GM04503 (cell line): ENCODE measurements at regions not wholly inside any gene's neighbourhood (a gene's known extent, or its start where the extent isn't known, plus 50 kb on each side); places are given as distances from the start of the nearest gene placed in this dataset.
A peak's percentile ranks its signal among the peaks of the same experiment; 100 is the strongest.
"Not testable (repeated sequence)": the region's sequence is repeated elsewhere in the genome, so short reads cannot be mapped to it uniquely, and the experiment has no call there.

ENCODE experiments used
- DNase-seq: peaks from one replicate; pipeline ENCODE4 v3.0.0-alpha.2; 2012; ENCODE audit warnings: low read depth

- no peak for DNase-seq
Measured at GRCh38 chr5:155620821-155621410, 607.4 kb downstream of the KIF4B start.

GRCh38 chr5:155624597-155625241, 611.2 kb downstream of the KIF4B start:
- DNase-seq = no peak

GRCh38 chr5:155625315-155625714, 611.8 kb downstream of the KIF4B start:
- DNase-seq = no peak

GRCh38 chr5:155625897-155626543, 612.5 kb downstream of the KIF4B start:
- no peak for DNase-seq

GRCh38 chr5:155626592-155626991, 613.0 kb downstream of the KIF4B start:
- no peak for DNase-seq

- DNase-seq = no peak
Measured at GRCh38 chr5:155628346-155628745, 614.8 kb downstream of the KIF4B start.

- no peak for DNase-seq
Measured at GRCh38 chr5:155629597-155629996, 616.0 kb downstream of the KIF4B start.

GRCh38 chr5:155631116-155631515, 617.6 kb downstream of the KIF4B start:
- DNase-seq = peak; percentile 3

- no peak for DNase-seq
Measured at GRCh38 chr5:155633338-155633957, 619.9 kb downstream of the KIF4B start.

GRCh38 chr5:155649666-155650065, 636.1 kb downstream of the KIF4B start:
- no peak for DNase-seq

- DNase-seq = no peak
Measured at GRCh38 chr5:155655569-155655968, 642.0 kb downstream of the KIF4B start.

GRCh38 chr5:155661859-155662258, 648.3 kb downstream of the KIF4B start:
- DNase-seq = no peak

GRCh38 chr5:155665361-155665760, 651.8 kb downstream of the KIF4B start:
- DNase-seq = no peak

- DNase-seq = not testable (repeated sequence)
Measured at GRCh38 chr5:155672001-155672400, 655.0 kb upstream of the SGCD start.

- DNase-seq = no peak
Measured at GRCh38 chr5:155676967-155677366, 650.0 kb upstream of the SGCD start.

GRCh38 chr5:155678371-155678770, 648.6 kb upstream of the SGCD start:
- no peak for DNase-seq

GRCh38 chr5:155679530-155679929, 647.4 kb upstream of the SGCD start:
- DNase-seq = no peak

- no peak for DNase-seq
Measured at GRCh38 chr5:155684417-155684816, 642.5 kb upstream of the SGCD start.

GRCh38 chr5:155686131-155686530, 640.8 kb upstream of the SGCD start:
- DNase-seq = no peak

GRCh38 chr5:155689406-155689805, 637.6 kb upstream of the SGCD start:
- DNase-seq = no peak

GRCh38 chr5:155696362-155696761, 630.6 kb upstream of the SGCD start:
- DNase-seq = no peak

- DNase-seq = no peak
Measured at GRCh38 chr5:155697236-155697635, 629.7 kb upstream of the SGCD start.

GRCh38 chr5:155699385-155699784, 627.6 kb upstream of the SGCD start:
- DNase-seq = no peak
